ENCODE measurements at regions not wholly inside any gene's neighbourhood (a gene's known extent, or its start where the extent isn't known, plus 50 kb on each side); places are given as distances from the start of the nearest gene placed in this dataset.

GRCh38 chr9:1917396-1917935 is 97.7 kb upstream of the SMARCA2 start:
- Mint-ChIP-seq H3K9me3 (no peaks in the 10 kb centered on the region), H3K4me1 (ENCODE audit: low read depth) (no peaks in the 10 kb centered on the region), H3K36me3 (ENCODE audit: low read depth) (no peaks in the 10 kb centered on the region), H3K27me3 (peaks cover 14% of the 10 kb centered on the region), H3K4me3 (no peak overlapping the region), H3K27ac (no peak overlapping the region)
- ChIA-PET CTCF (interaction anchor here (2.0 kb wide), 1 partner anchor 23 kb away, joined by 7 read pairs; no protein-coding TSS in a partner anchor), POLR2A (interaction anchor here (0.9 kb wide), 1 partner anchor 42 kb away, joined by 3 read pairs; no protein-coding TSS in a partner anchor)
- DNase-seq = no peak
- TF ChIP-seq CTCF (IDR thresholded peaks at IDR 0.05) = no peak
- intact Hi-C loops (cut with micrococcal nuclease) = no loop called here
- ATAC-seq = no peak

- POLR2A ChIA-PET = no interaction called here
- no peaks in the 10 kb centered on the region for H3K9me3 Mint-ChIP-seq
- no peaks in the 10 kb centered on the region for H3K4me1 Mint-ChIP-seq (ENCODE audit: low read depth)
- H3K27me3 Mint-ChIP-seq = peaks cover 14% of the 10 kb centered on the region
- no peak for ATAC-seq
- TF ChIP-seq CTCF (IDR thresholded peaks at IDR 0.05) = no peak
- H3K27ac Mint-ChIP-seq = no peak overlapping the region
- H3K4me3 Mint-ChIP-seq = no peak overlapping the region
- no peaks in the 10 kb centered on the region for H3K36me3 Mint-ChIP-seq (ENCODE audit: low read depth)
- DNase-seq = no peak
- intact Hi-C loops (cut with micrococcal nuclease) = no loop called here
- CTCF ChIA-PET = interaction anchor here (1.0 to 2.0 kb wide), 5 partner anchors 22 to 201 kb away, joined by 3 to 7 read pairs (median 4); no protein-coding TSS in a partner anchor
These were observed 97.0 kb upstream of the SMARCA2 start for GRCh38 chr9:1918108-1918507.

- POLR2A ChIA-PET = interaction anchor here (0.9 kb wide), 1 partner anchor 24 kb away, joined by 3 read pairs; no protein-coding TSS in a partner anchor
- DNase-seq (no peak), ATAC-seq (no peak)
- peaks cover 14% of the 10 kb centered on the region for H3K27me3 Mint-ChIP-seq
- no peak overlapping the region for H3K27ac Mint-ChIP-seq
- no peaks in the 10 kb centered on the region for H3K36me3 Mint-ChIP-seq (ENCODE audit: low read depth)
- CTCF ChIA-PET = interaction anchor here (1.0 to 2.0 kb wide), 5 partner anchors 22 to 202 kb away, joined by 3 to 7 read pairs (median 4); no protein-coding TSS in a partner anchor
- no peak for TF ChIP-seq CTCF (IDR thresholded peaks at IDR 0.05)
- no peaks in the 10 kb centered on the region for H3K9me3 Mint-ChIP-seq
- no peaks in the 10 kb centered on the region for H3K4me1 Mint-ChIP-seq (ENCODE audit: low read depth)
- H3K4me3 Mint-ChIP-seq = no peak overlapping the region
- intact Hi-C loops (cut with micrococcal nuclease) = no loop called here
These were observed 96.5 kb upstream of the SMARCA2 start for GRCh38 chr9:1918622-1919021.

GRCh38 chr9:1919229-1919628 is 95.9 kb upstream of the SMARCA2 start:
- ATAC-seq = no peak
- ChIA-PET CTCF (interaction anchor here (1.0 to 2.0 kb wide), 5 partner anchors 21 to 202 kb away, joined by 3 to 7 read pairs (median 4); no protein-coding TSS in a partner anchor), POLR2A (interaction anchor here (0.9 kb wide), 1 partner anchor 24 kb away, joined by 3 read pairs; no protein-coding TSS in a partner anchor)
- H3K4me3 Mint-ChIP-seq = no peak overlapping the region
- H3K27me3 Mint-ChIP-seq = peaks cover 14% of the 10 kb centered on the region
- no peaks in the 10 kb centered on the region for H3K9me3 Mint-ChIP-seq
- no peak overlapping the region for H3K27ac Mint-ChIP-seq
- no peaks in the 10 kb centered on the region for H3K4me1 Mint-ChIP-seq (ENCODE audit: low read depth)
- DNase-seq = no peak
- no peak for TF ChIP-seq CTCF (IDR thresholded peaks at IDR 0.05)
- intact Hi-C loops (cut with micrococcal nuclease) = no loop called here
- H3K36me3 Mint-ChIP-seq (ENCODE audit: low read depth) = no peaks in the 10 kb centered on the region

- intact Hi-C loops (cut with micrococcal nuclease) = no loop called here
- Mint-ChIP-seq H3K36me3 (ENCODE audit: low read depth) (no peaks in the 10 kb centered on the region), H3K9me3 (no peaks in the 10 kb centered on the region), H3K4me3 (no peak overlapping the region), H3K27ac (no peak overlapping the region), H3K4me1 (ENCODE audit: low read depth) (no peaks in the 10 kb centered on the region), H3K27me3 (peaks cover 14% of the 10 kb centered on the region)
- no peak for TF ChIP-seq CTCF (IDR thresholded peaks at IDR 0.05)
- POLR2A ChIA-PET = interaction anchor here (0.6 kb wide), 1 partner anchor 60 kb away, joined by 3 read pairs; no protein-coding TSS in a partner anchor
- CTCF ChIA-PET = no interaction called here
- ATAC-seq (no peak), DNase-seq (no peak)
These were observed 94.8 kb upstream of the SMARCA2 start for GRCh38 chr9:1920386-1920785.
